H1 (cell line): ENCODE measurements at regions not wholly inside any gene's neighbourhood (a gene's known extent, or its start where the extent isn't known, plus 50 kb on each side); places are given as distances from the start of the nearest gene placed in this dataset.

ENCODE experiments used
- CBX8 ChIP-seq: fragments of 300-800, 300-1000 bp; sonication (generic); IDR thresholded peaks from 2 replicates; pipeline ENCODE4 v1.7.1; 2016; ENCODE audit warnings: low read depth, low read length, borderline replicate concordance
- CHD7 ChIP-seq: fragments of 300-600 bp; sonication (generic); IDR thresholded peaks from 2 replicates; pipeline ENCODE4 v1.7.1; 2012; ENCODE audit warnings: low read length, moderate library complexity, mild to moderate bottlenecking, inconsistent platforms; ENCODE audit not compliant: insufficient replicate concordance
- CREB1 ChIP-seq: IDR thresholded peaks from 2 replicates; pipeline ENCODE4 v1.6.1; 2012; ENCODE audit warnings: inconsistent platforms
- CTBP2 ChIP-seq: IDR thresholded peaks from 2 replicates; pipeline ENCODE4 v1.7.0; 2011; ENCODE audit warnings: borderline replicate concordance, mild to moderate bottlenecking, moderate library complexity, mixed read lengths, low read length; ENCODE audit not compliant: insufficient read depth, insufficient read length
- CTCF ChIP-seq, 3 experiments: IDR thresholded peaks; 1 replicate in 2 of 3; 2 replicates in 1 of 3; pipeline versions ENCODE4 v1.5.1 to v1.6.1; 2011; ENCODE audit warnings: low read length in 3 of 3, mild to moderate bottlenecking in 3 of 3, inconsistent platforms in 2 of 3, low read depth in 1 of 3, moderate library complexity in 1 of 3; ENCODE audit not compliant: insufficient read depth in 1 of 3; ENCODE audit errors: control extremely low read depth in 1 of 3
- KDM4A ChIP-seq: IDR thresholded peaks from one replicate; pipeline ENCODE4 v1.7.1; 2012; ENCODE audit warnings: low read depth, mild to moderate bottlenecking, moderate library complexity, low read length, inconsistent platforms; ENCODE audit not compliant: severe bottlenecking
- MAFK ChIP-seq: IDR thresholded peaks from 2 replicates; pipeline ENCODE4 v1.6.1; 2012; ENCODE audit warnings: low read depth, mild to moderate bottlenecking, improper control_type of control experiment, low read length
- RXRA ChIP-seq: IDR thresholded peaks from 2 replicates; pipeline ENCODE4 v1.6.1; 2011; ENCODE audit warnings: low read depth, mild to moderate bottlenecking, low read length, moderate library complexity; ENCODE audit not compliant: insufficient read depth
- SP1 ChIP-seq: IDR thresholded peaks from 2 replicates; pipeline ENCODE4 v1.6.1; 2011; ENCODE audit warnings: low read depth, low read length
- SRF ChIP-seq: IDR thresholded peaks from 2 replicates; pipeline ENCODE4 v1.6.1; 2011; ENCODE audit warnings: mild to moderate bottlenecking, low read depth, low read length, moderate library complexity

GRCh38 chr10:65350611-65351010 is 1575.2 kb upstream of the LRRTM3 start (continued):
- no peak for TF ChIP-seq CHD7
- TF ChIP-seq SP1: no peak
- TF ChIP-seq SRF: no peak
- no peak for TF ChIP-seq MAFK
- no peak for TF ChIP-seq RXRA
- no peak for TF ChIP-seq CTCF (IDR thresholded peaks at IDR 0.05; ENCODE audit: control extremely low read depth in 1 of 3, insufficient read depth in 1 of 3, low read depth in 1 of 3, low read length in 3 of 3)
- TF ChIP-seq KDM4A: no peak
- no peak for TF ChIP-seq CBX8
- TF ChIP-seq CREB1: no peak
- TF ChIP-seq CTBP2: no peak
